DOHH2 (cell line): ENCODE measurements at regions not wholly inside any gene's neighbourhood (a gene's known extent, or its start where the extent isn't known, plus 50 kb on each side); places are given as distances from the start of the nearest gene placed in this dataset.

Source experiments
- CTCF ChIP-seq: fragments of 200-600 bp; sonication (generic); IDR thresholded peaks from one replicate; pipeline ENCODE4 v1.5.1; 2014; ENCODE audit warnings: antibody characterized with exemption, mild to moderate bottlenecking, low read depth, low read length; ENCODE audit not compliant: poor library complexity, severe bottlenecking
- EZH2phosphoT487 ChIP-seq: fragments of 200-600 bp; sonication (generic); IDR thresholded peaks from 2 replicates; pipeline ENCODE4 v1.6.1; 2017; ENCODE audit warnings: borderline replicate concordance, mild to moderate bottlenecking, antibody characterized with exemption, low read length, moderate library complexity, mixed read lengths

- TF ChIP-seq CTCF = no peak
- TF ChIP-seq EZH2phosphoT487 = no peak
Measured at GRCh38 chr9:13027879-13028278, 251.6 kb downstream of the MPDZ start.
